HG03439 (cell line): ENCODE measurements at regions not wholly inside any gene's neighbourhood (a gene's known extent, or its start where the extent isn't known, plus 50 kb on each side); places are given as distances from the start of the nearest gene placed in this dataset.

ENCODE experiments used
- ATAC-seq: cut with Tn5 transposase; IDR thresholded peaks from one replicate; pipeline ENCODE4 v1.9.1; 2021; ENCODE audit warnings: mild to moderate bottlenecking, moderate library complexity; ENCODE audit not compliant: unreplicated experiment

DNA sequence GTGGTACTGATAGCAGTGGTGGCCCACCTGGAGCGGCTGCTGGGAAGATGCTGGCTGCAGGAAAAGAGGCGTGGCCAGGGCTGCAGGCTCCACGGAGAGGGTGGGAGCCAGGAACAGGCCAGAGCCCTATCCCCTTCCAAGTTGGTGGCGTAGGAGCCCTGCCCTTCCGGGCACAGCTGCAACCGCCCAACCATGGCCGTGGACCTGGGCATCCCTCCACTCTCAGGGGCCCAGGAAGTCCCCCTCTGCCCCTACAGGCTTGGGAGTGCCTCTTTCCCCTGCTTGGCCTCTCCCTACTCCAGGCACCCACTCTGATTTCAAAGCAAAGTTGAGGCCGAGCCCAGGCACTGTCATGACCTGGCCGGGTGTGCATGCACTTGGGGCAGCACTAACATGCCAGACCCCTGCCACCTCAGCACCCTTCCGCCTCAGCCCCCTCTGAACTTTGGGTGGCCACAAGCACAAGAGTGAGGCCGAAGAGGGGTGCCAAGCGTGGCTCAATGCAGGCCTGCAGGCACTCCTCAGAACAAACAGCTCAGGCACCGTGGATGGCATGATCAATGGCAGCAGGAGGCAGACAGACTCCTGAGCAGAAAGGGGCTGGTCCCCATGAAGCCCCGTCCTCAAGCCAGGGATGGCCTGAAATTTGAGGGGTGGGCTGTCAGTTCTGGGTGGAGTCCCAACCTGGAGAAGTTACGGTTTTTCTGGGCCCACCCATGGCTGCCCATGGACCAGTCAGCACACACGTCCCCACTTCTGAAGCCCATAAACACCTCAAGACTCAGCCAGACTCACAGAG lies 164.9 kb upstream of the PRNP start:
- no peak for ATAC-seq

DNA sequence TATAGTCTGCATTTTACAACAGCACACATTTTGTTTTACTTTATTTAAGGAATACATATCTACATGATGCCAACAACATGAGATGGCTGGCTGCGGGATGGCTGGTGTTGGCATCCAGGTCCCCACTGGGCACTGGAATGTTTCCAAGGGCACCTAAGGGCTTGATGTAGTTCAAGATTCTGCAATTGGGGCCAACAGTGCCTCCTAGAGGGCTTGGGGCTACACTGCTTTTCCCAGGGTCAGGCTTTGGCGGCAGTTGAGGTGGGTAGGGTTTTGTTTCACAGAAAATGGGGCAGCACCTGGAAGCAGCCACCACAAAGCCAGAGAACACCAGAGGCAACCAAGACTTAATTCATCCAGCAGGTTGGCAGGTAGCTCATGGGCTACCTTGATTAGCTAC lies 166.7 kb upstream of the PRNP start:
- no peak for ATAC-seq

DNA sequence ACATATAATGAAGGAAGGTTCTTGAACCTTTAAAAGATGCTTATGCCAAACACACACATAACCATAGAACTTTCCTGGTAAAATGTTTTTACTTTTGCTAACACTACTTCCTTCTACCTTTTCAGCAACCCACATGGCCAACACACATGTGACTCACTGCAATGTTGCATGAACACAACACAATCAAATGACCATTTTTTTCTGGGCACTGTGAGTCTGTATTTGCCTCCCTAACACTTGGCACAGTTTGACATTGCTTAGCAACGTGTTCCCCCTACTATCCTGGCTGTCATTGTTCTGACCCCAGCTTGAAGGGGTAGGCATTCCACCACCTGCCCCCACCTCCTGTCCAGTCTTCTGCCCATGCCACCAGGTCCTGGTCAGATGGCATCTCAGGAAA lies 169.4 kb upstream of the PRNP start:
- ATAC-seq = no peak

- no peak for ATAC-seq
These were observed 172.5 kb upstream of the PRNP start for GRCh38 chr20:4513720-4514119.

GRCh38 chr20:4512891-4513550 lies 173.2 kb upstream of the PRNP start:
- ATAC-seq = no peak

- ATAC-seq = no peak
These were observed 174.5 kb upstream of the PRNP start for GRCh38 chr20:4511776-4512175.

DNA sequence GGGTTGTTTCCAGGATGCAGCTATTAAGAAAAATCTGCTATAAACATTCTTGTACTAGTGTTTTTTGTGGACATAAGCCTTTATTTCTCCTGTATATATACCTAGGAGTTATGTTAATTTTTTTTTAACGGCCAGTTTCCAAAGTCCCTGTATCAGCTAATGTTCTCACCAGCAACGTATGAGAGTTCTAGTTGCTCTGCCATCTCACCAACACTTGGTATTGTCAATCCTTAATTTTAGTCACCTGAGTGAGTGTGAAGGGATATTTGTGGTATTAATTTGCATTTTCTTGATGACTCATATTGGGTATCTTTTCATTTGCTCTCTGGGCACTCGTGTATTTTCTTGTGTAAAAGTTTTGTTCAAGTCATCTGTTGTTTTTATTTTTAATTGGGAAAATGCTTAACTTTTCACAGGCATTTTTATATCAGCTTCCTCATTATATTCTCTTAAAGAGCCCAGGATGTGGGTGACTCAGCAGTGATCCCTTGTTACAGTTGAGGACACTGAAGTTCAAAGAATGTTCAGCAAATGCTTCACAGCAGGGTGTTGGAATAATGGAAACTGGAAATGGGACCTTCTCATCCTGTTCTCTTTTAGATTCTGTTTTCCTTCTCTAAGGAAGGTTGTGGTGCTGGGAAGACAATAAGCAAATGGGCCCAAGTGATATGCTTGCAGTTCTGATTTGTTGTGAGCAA lies 176.3 kb upstream of the PRNP start:
- no peak for ATAC-seq

- no peak for ATAC-seq
These were observed 177.5 kb upstream of the PRNP start for GRCh38 chr20:4508773-4509172.

DNA sequence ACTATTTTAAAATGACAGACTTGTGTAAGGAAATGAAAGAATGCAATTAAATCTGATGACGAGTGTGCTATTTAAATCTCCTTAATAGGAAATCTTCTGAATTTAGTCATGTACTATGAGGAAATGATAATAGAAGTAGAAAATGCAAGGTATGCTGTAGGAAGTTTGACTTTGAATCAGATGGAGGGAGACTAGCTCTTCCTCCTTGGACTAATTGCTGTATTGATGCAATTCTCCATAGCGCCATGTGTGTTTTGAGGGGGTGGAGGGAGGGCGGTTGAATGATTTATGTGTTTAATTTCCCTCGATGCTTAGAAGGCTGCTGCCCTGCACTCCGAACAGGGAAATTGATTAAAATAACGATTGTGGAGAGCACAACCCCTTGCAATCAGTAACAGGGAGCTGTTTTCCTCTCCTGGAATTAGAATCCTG lies 179.0 kb upstream of the PRNP start:
- ATAC-seq = no peak

DNA sequence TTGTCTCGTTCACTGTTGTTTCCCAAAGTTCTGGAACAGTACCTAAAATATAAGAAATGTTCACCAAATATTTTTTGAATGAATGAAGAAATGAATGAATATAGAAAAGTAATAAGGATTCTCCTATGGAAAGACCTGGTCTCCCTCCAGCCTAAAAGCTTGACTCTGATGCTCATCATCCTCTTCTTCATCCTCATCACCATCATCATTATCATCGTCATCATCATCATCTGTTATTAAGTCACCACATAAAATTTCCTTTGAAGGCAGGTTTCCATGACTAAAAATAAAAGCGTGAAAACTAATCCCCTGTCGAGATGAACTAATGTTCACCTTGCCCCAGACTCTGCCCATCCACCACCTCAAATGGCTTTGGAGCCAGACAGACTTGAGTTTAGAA lies 181.4 kb upstream of the PRNP start:
- no peak for ATAC-seq

- ATAC-seq = no peak
These were observed 183.5 kb upstream of the PRNP start for GRCh38 chr20:4502756-4503155.

GRCh38 chr20:4493386-4493785 lies 192.9 kb upstream of the PRNP start:
- no peak for ATAC-seq

GRCh38 chr20:4491643-4492042 lies 194.6 kb upstream of the PRNP start:
- no peak for ATAC-seq

DNA sequence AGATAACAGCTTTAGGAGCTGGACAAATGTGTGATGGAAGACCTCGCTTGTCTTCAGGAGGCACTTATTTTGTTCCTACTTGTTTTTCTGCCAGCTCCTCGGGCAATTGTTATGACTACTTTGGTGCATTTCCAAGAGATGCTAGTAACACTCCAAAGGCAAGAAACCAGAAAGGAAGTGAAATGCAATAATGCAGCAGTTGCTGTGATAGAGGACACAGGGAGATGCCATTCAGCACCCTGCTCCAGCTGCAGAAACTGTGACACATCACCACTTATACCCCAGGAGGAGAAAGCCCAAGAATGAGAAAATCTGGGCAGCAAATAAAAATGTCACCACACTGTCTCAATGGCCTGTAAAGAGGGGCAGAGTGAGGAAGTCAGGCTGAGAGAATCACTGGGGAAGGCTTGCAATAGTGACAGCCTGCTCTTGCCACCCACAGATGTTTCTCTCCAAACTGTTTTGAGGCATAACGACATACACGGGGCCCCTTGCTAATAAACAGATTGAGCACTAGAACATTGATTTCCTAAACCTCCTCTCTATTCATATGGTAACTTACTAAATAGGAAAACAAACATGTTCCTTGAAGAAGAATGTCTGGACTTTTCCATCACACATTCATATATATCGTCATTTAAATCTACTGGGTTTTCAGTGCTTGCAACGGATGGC lies 195.5 kb upstream of the PRNP start:
- no peak for ATAC-seq

DNA sequence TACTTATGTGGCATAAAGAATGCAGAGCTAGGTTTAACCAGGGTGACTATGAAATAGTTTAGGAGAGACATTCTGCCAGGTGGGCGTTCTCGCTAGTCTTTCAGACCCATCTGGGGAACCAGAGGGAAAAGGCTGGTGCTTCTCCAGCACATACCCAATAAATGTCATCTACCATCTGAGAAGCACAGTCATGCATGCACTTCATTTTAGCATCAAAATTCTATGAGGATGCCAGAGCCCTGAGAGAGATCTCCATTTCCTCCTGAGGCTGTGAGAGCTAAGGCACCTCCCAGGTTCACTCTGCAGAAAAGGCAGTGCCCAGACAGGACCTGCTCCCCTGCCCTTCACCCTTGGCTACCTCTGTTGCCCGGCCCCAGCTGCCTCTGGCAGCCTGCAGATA lies 196.2 kb upstream of the PRNP start:
- ATAC-seq = no peak

- no peak for ATAC-seq
These were observed 197.6 kb upstream of the PRNP start for GRCh38 chr20:4488407-4489339.

GRCh38 chr20:4484379-4484997 lies 201.8 kb upstream of the PRNP start:
- ATAC-seq = no peak

- no peak for ATAC-seq
These were observed 202.3 kb upstream of the PRNP start for GRCh38 chr20:4483961-4484360.

DNA sequence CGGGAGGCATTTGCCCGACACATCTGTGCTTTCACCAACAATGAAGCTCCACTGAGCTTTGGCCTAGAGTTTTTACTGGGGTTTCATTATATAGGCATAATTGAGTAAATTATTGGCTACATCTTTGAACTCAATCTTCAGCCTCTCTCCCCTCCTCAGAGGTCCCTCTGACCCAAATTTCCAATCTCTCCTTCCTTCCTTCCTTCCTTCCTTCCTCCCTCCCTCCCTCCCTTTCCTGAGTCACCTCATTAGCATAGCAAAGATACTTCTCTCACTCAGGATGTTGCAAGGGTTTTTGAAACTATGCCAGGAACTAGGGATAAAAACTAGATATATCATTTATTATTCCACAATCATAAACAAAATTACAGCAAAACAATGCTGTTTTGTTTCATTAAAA lies 202.8 kb upstream of the PRNP start:
- no peak for ATAC-seq

- ATAC-seq = no peak
These were observed 206.2 kb upstream of the PRNP start for GRCh38 chr20:4480104-4480503.
